PC-3 (cell line): ENCODE measurements at regions not wholly inside any gene's neighbourhood (a gene's known extent, or its start where the extent isn't known, plus 50 kb on each side); places are given as distances from the start of the nearest gene placed in this dataset.

ENCODE experiments used
- ATAC-seq: fragments of 200-7000 bp; cut with Tn5 transposase; 2 replicates; pipeline ENCODE4 v1.9.1; 2020; ENCODE audit warnings: mild to moderate bottlenecking, moderate library complexity
- BruUV-seq: library from RNA; stranded (reverse); fragments of 400-500 nt; replicated peaks from 2 replicates; lab custom pipeline; 2021; lab: Mats Ljungman, UMichigan
- CTCF ChIA-PET: fragments of 300-600 bp; sonication (Branson Sonifier 250); formaldehyde crosslinking; loops from one replicate; lab custom pipeline; 2022; ENCODE audit warnings: antibody characterized with exemption; lab: Charles Lee
- POLR2A ChIA-PET: fragments of 300-600 bp; sonication (Branson Sonifier 250); formaldehyde crosslinking; loops from one replicate; lab custom pipeline; 2022; ENCODE audit warnings: antibody characterized with exemption; ENCODE audit not compliant: unreplicated experiment; lab: Charles Lee
- DNase-seq: peaks from one replicate; pipeline ENCODE4 v3.0.0-alpha.2; 2015
- H2AFZ ChIP-seq: fragments of 300-600 bp; sonication (generic); 2 replicates; pipeline ENCODE4 v1.6.0; 2016; ENCODE audit warnings: antibody characterized with exemption, low read length
- H3F3A ChIP-seq: fragments of 300-600 bp; sonication (generic); one replicate; pipeline ENCODE4 v1.6.0; 2017; ENCODE audit warnings: antibody characterized with exemption, low read length, control low read depth, mild to moderate bottlenecking; ENCODE audit not compliant: unreplicated experiment
- H3K27ac ChIP-seq: fragments of 300-600 bp; sonication (generic); 2 replicates; pipeline ENCODE4 v1.5.1; 2016; ENCODE audit warnings: mild to moderate bottlenecking, low read length
- H3K27me3 ChIP-seq: fragments of 300-600 bp; sonication (generic); 2 replicates; pipeline ENCODE4 v1.6.1; 2016; ENCODE audit warnings: low read length, mixed read lengths
- H3K36me3 ChIP-seq: fragments of 300-600 bp; sonication (generic); 2 replicates; pipeline ENCODE4 v1.6.1; 2016; ENCODE audit warnings: low read depth, mixed run types, low read length, mixed read lengths
- H3K4me1 ChIP-seq: fragments of 300-600 bp; sonication (generic); 2 replicates; pipeline ENCODE4 v1.5.1; 2016; ENCODE audit warnings: low read length; ENCODE audit not compliant: insufficient read depth
- H3K4me2 ChIP-seq: fragments of 300-600 bp; sonication (generic); 2 replicates; pipeline ENCODE4 v1.6.0; 2016; ENCODE audit warnings: low read length
- H3K4me3 ChIP-seq: fragments of 300-600 bp; sonication (generic); 2 replicates; pipeline ENCODE4 v1.5.1; 2016; ENCODE audit warnings: mild to moderate bottlenecking, low read length, mixed read lengths
- H3K79me2 ChIP-seq: fragments of 300-600 bp; sonication (generic); 2 replicates; pipeline ENCODE4 v1.6.1; 2017; ENCODE audit warnings: low read length, mixed read lengths
- H3K9ac ChIP-seq: fragments of 300-600 bp; sonication (generic); 2 replicates; pipeline ENCODE4 v1.6.0; 2016; ENCODE audit warnings: mild to moderate bottlenecking, low read length
- H3K9me2 ChIP-seq: fragments of 300-600 bp; sonication (generic); replicated peaks from 2 replicates; pipeline ENCODE4 v1.6.1; 2016; ENCODE audit warnings: mixed run types, low read length, mixed read lengths
- H3K9me3 ChIP-seq: fragments of 300-600 bp; sonication (generic); 2 replicates; pipeline ENCODE4 v1.6.1; 2016; ENCODE audit warnings: low read length, mixed read lengths
- H4K20me1 ChIP-seq: fragments of 300-600 bp; sonication (generic); 2 replicates; pipeline ENCODE4 v1.6.1; 2016; ENCODE audit warnings: low read length, mixed read lengths
- CTCF ChIP-seq: fragments of 300-600 bp; sonication (generic); conservative IDR thresholded peaks from 2 replicates; pipeline ENCODE4 v1.5.1; 2017; ENCODE audit warnings: antibody characterized with exemption, low read depth, mild to moderate bottlenecking, low read length
- EZH2 ChIP-seq: fragments of 300-600 bp; sonication (generic); IDR thresholded peaks from one replicate; pipeline ENCODE4 v1.6.1; 2017; ENCODE audit warnings: antibody characterized with exemption, mild to moderate bottlenecking, low read length; ENCODE audit not compliant: unreplicated experiment
- EZH2phosphoT487 ChIP-seq: fragments of 300-600 bp; sonication (generic); IDR thresholded peaks from 2 replicates; pipeline ENCODE4 v1.6.1; 2018; ENCODE audit warnings: mild to moderate bottlenecking, antibody characterized with exemption, low read length, borderline replicate concordance
- intact Hi-C: fragments of 100-400 bp; cut with micrococcal nuclease; formaldehyde crosslinking; loops from 2 replicates; pipeline ENCODE4 v1.9.0; 2023

GRCh38 chr2:16325016-16325975, 340.3 kb downstream of the CYRIA start:
- intact Hi-C loops = no loop called here

DNA sequence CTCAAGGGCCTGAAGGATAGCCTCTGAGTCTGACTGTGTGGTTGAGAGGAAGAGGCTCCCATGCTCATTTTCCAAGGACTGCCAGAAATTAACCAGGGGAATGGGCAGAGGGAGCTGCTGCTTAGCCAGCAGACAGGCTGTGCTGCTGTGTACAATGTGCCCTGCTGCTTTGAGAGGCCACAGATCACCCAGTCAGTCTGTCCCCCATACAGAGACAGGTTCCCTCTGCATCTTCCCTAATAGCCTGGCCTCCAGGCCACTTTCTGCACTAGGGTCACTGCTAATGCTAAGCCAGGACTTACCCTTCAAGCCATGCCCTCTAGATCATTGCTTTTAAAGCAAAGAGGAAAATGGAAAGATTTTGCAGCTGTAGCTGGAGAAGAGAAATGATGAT, 341.1 kb downstream of the CYRIA start:
- no peak for ATAC-seq
- no peak for DNase-seq
- H3F3A ChIP-seq = no peaks in the 10 kb centered on the region
- no peaks in the 10 kb centered on the region for H3K79me2 ChIP-seq
- no peaks in the 10 kb centered on the region for H3K9me3 ChIP-seq
- no peaks in the 10 kb centered on the region for H4K20me1 ChIP-seq
- no peak overlapping the region for H3K27ac ChIP-seq
- TF ChIP-seq EZH2phosphoT487 (no peak), EZH2 (no peak), CTCF (no peak)
- H3K9me2 ChIP-seq = no peaks in the 10 kb centered on the region
- intact Hi-C loops = no loop called here
- H3K9ac ChIP-seq = no peak overlapping the region
- POLR2A ChIA-PET = no interaction called here
- H3K4me2 ChIP-seq = no peak overlapping the region
- no peaks in the 10 kb centered on the region for H3K27me3 ChIP-seq
- no TSS peak for BruUV-seq
- CTCF ChIA-PET = no interaction called here
- no peak overlapping the region for H3K4me3 ChIP-seq
- H2AFZ ChIP-seq = no peak overlapping the region
- H3K4me1 ChIP-seq = no peaks in the 10 kb centered on the region
- no peaks in the 10 kb centered on the region for H3K36me3 ChIP-seq

More at GRCh38 chr2:16325016-16325975, 340.3 kb downstream of the CYRIA start:
- Histone ChIP-seq H3F3A (no peaks in the 10 kb centered on the region), H2AFZ (no peak overlapping the region), H3K36me3 (no peaks in the 10 kb centered on the region), H3K9me3 (no peaks in the 10 kb centered on the region), H4K20me1 (no peaks in the 10 kb centered on the region), H3K9ac (no peak overlapping the region), H3K4me3 (no peak overlapping the region), H3K27me3 (no peaks in the 10 kb centered on the region), H3K4me2 (no peak overlapping the region), H3K9me2 (no peaks in the 10 kb centered on the region), H3K27ac (no peak overlapping the region), H3K4me1 (no peaks in the 10 kb centered on the region), H3K79me2 (no peaks in the 10 kb centered on the region)
- ChIA-PET POLR2A (no interaction called here), CTCF (no interaction called here)
- no peak for DNase-seq
- ATAC-seq = no peak
- TF ChIP-seq EZH2 (no peak), EZH2phosphoT487 (no peak), CTCF (no peak)
- no TSS peak for BruUV-seq
